ENCODE measurements at regions not wholly inside any gene's neighbourhood (a gene's known extent, or its start where the extent isn't known, plus 50 kb on each side); places are given as distances from the start of the nearest gene placed in this dataset.

DNA sequence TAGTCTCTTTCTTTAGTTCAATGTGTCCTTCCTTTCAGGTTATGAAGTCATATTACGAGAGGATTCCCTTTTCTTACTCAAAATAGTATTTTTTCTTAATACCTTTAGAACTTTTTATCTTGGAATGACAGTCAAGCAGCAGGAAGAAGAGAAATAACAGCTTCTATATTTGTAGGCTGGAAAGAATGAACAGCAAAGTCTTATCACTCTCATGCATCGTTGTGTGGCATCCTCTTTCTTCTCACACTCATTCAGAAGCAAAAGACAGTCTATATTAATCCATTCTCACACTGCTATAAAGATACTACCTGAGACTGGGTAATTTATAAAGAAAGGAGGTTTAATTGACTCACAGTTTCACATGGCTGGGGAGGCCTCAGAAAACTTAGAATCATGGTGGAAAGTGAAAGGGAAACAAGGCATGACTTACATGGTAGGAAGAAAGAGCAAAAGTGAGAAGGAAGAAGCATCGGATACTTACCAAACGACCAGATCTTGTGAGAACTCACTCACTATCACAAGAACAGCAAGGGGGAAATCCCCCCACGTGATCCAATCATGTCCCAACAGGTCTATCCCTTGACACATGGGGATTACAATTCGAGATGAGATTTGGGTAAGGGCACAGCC is 1646.1 kb upstream of the CDH6 start:
- no peaks in the 10 kb centered on the region for H3K36me3 Mint-ChIP-seq (ENCODE audit: low read depth)
- Histone ChIP-seq H4K20me1 (replicated peaks; ENCODE audit: insufficient read depth) (no peaks in the 10 kb centered on the region), H3K4me2 (no peak overlapping the region), H3K79me2 (replicated peaks; ENCODE audit: insufficient read depth) (no peaks in the 10 kb centered on the region), H3K27ac (ENCODE audit: low read depth) (no peak overlapping the region), H3K4me3 (no peak overlapping the region), H3F3A (replicated peaks; ENCODE audit: low read depth) (no peaks in the 10 kb centered on the region), H3K9me2 (ENCODE audit: insufficient read depth) (no peaks in the 10 kb centered on the region), H3K4me1 (ENCODE audit: insufficient read depth) (no peaks in the 10 kb centered on the region), H2AFZ (no peak overlapping the region), H3K27me3 (ENCODE audit: insufficient read depth) (no peaks in the 10 kb centered on the region), H3K36me3 (ENCODE audit: insufficient read depth) (no peaks in the 10 kb centered on the region)
- H3K27me3 Mint-ChIP-seq (ENCODE audit: insufficient read depth, low read depth, poor library complexity) = no peaks in the 10 kb centered on the region
- ATAC-seq = no peak
- H3K9me3 Mint-ChIP-seq = peaks cover 3% of the 10 kb centered on the region; the same call in 1 of the 3 replicates
- no peak overlapping the region for H3K4me3 Mint-ChIP-seq
- H3K27ac Mint-ChIP-seq = no peak overlapping the region
- H3K4me1 Mint-ChIP-seq = no peaks in the 10 kb centered on the region
- no peak for TF ChIP-seq ZNF331 (CRISPR knock-in tag; IDR thresholded peaks at IDR 0.05; ENCODE audit: low read depth)
- TF ChIP-seq POLR2AphosphoS5 (IDR thresholded peaks at IDR 0.05; ENCODE audit: low read depth) = no peak
- TF ChIP-seq STAT1 (IDR thresholded peaks at IDR 0.05; ENCODE audit: unreplicated experiment) = no peak
- TF ChIP-seq, protein P1, sequence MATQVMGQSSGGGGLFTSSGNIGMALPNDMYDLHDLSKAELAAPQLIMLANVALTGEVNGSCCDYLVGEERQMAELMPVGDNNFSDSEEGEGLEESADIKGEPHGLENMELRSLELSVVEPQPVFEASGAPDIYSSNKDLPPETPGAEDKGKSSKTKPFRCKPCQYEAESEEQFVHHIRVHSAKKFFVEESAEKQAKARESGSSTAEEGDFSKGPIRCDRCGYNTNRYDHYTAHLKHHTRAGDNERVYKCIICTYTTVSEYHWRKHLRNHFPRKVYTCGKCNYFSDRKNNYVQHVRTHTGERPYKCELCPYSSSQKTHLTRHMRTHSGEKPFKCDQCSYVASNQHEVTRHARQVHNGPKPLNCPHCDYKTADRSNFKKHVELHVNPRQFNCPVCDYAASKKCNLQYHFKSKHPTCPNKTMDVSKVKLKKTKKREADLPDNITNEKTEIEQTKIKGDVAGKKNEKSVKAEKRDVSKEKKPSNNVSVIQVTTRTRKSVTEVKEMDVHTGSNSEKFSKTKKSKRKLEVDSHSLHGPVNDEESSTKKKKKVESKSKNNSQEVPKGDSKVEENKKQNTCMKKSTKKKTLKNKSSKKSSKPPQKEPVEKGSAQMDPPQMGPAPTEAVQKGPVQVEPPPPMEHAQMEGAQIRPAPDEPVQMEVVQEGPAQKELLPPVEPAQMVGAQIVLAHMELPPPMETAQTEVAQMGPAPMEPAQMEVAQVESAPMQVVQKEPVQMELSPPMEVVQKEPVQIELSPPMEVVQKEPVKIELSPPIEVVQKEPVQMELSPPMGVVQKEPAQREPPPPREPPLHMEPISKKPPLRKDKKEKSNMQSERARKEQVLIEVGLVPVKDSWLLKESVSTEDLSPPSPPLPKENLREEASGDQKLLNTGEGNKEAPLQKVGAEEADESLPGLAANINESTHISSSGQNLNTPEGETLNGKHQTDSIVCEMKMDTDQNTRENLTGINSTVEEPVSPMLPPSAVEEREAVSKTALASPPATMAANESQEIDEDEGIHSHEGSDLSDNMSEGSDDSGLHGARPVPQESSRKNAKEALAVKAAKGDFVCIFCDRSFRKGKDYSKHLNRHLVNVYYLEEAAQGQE (IDR thresholded peaks at IDR 0.05; ENCODE audit: unreplicated experiment) = no peak
- TF ChIP-seq EZH2 (IDR thresholded peaks at IDR 0.05; ENCODE audit: low read depth, unreplicated experiment) = no peak
- no peak for TF ChIP-seq CREB1 (CRISPR knock-in tag; IDR thresholded peaks at IDR 0.05; ENCODE audit: low read depth)
- TF ChIP-seq, protein P2, sequence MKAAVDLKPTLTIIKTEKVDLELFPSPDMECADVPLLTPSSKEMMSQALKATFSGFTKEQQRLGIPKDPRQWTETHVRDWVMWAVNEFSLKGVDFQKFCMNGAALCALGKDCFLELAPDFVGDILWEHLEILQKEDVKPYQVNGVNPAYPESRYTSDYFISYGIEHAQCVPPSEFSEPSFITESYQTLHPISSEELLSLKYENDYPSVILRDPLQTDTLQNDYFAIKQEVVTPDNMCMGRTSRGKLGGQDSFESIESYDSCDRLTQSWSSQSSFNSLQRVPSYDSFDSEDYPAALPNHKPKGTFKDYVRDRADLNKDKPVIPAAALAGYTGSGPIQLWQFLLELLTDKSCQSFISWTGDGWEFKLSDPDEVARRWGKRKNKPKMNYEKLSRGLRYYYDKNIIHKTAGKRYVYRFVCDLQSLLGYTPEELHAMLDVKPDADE (IDR thresholded peaks at IDR 0.05) = no peak
- no peak for TF ChIP-seq NANOG (IDR thresholded peaks at IDR 0.05; ENCODE audit: borderline replicate concordance)
- TF ChIP-seq, protein P3, sequence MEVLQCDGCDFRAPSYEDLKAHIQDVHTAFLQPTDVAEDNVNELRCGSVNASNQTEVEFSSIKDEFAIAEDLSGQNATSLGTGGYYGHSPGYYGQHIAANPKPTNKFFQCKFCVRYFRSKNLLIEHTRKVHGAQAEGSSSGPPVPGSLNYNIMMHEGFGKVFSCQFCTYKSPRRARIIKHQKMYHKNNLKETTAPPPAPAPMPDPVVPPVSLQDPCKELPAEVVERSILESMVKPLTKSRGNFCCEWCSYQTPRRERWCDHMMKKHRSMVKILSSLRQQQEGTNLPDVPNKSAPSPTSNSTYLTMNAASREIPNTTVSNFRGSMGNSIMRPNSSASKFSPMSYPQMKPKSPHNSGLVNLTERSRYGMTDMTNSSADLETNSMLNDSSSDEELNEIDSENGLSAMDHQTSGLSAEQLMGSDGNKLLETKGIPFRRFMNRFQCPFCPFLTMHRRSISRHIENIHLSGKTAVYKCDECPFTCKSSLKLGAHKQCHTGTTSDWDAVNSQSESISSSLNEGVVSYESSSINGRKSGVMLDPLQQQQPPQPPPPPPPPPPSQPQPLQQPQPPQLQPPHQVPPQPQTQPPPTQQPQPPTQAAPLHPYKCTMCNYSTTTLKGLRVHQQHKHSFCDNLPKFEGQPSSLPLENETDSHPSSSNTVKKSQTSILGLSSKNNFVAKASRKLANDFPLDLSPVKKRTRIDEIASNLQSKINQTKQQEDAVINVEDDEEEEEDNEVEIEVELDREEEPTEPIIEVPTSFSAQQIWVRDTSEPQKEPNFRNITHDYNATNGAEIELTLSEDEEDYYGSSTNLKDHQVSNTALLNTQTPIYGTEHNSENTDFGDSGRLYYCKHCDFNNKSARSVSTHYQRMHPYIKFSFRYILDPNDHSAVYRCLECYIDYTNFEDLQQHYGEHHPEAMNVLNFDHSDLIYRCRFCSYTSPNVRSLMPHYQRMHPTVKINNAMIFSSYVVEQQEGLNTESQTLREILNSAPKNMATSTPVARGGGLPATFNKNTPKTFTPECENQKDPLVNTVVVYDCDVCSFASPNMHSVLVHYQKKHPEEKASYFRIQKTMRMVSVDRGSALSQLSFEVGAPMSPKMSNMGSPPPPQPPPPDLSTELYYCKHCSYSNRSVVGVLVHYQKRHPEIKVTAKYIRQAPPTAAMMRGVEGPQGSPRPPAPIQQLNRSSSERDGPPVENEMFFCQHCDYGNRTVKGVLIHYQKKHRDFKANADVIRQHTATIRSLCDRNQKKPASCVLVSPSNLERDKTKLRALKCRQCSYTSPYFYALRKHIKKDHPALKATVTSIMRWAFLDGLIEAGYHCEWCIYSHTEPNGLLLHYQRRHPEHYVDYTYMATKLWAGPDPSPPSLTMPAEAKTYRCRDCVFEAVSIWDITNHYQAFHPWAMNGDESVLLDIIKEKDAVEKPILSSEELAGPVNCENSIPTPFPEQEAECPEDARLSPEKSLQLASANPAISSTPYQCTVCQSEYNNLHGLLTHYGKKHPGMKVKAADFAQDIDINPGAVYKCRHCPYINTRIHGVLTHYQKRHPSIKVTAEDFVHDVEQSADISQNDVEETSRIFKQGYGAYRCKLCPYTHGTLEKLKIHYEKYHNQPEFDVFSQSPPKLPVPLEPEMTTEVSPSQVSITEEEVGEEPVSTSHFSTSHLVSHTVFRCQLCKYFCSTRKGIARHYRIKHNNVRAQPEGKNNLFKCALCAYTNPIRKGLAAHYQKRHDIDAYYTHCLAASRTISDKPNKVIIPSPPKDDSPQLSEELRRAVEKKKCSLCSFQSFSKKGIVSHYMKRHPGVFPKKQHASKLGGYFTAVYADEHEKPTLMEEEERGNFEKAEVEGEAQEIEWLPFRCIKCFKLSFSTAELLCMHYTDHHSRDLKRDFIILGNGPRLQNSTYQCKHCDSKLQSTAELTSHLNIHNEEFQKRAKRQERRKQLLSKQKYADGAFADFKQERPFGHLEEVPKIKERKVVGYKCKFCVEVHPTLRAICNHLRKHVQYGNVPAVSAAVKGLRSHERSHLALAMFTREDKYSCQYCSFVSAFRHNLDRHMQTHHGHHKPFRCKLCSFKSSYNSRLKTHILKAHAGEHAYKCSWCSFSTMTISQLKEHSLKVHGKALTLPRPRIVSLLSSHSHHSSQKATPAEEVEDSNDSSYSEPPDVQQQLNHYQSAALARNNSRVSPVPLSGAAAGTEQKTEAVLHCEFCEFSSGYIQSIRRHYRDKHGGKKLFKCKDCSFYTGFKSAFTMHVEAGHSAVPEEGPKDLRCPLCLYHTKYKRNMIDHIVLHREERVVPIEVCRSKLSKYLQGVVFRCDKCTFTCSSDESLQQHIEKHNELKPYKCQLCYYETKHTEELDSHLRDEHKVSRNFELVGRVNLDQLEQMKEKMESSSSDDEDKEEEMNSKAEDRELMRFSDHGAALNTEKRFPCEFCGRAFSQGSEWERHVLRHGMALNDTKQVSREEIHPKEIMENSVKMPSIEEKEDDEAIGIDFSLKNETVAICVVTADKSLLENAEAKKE (CRISPR knock-in tag; IDR thresholded peaks at IDR 0.05) = no peak
- no peak for TF ChIP-seq JUNB (IDR thresholded peaks at IDR 0.05; ENCODE audit: unreplicated experiment)
- TF ChIP-seq, protein P4, sequence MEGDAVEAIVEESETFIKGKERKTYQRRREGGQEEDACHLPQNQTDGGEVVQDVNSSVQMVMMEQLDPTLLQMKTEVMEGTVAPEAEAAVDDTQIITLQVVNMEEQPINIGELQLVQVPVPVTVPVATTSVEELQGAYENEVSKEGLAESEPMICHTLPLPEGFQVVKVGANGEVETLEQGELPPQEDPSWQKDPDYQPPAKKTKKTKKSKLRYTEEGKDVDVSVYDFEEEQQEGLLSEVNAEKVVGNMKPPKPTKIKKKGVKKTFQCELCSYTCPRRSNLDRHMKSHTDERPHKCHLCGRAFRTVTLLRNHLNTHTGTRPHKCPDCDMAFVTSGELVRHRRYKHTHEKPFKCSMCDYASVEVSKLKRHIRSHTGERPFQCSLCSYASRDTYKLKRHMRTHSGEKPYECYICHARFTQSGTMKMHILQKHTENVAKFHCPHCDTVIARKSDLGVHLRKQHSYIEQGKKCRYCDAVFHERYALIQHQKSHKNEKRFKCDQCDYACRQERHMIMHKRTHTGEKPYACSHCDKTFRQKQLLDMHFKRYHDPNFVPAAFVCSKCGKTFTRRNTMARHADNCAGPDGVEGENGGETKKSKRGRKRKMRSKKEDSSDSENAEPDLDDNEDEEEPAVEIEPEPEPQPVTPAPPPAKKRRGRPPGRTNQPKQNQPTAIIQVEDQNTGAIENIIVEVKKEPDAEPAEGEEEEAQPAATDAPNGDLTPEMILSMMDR (conservative IDR thresholded peaks at IDR 0.05; ENCODE audit: low read depth in 2 of 2) = no peak
- TF ChIP-seq EZH2phosphoT487 (IDR thresholded peaks at IDR 0.05; ENCODE audit: unreplicated experiment) = no peak
- no peak for TF ChIP-seq ZNF114 (CRISPR knock-in tag; IDR thresholded peaks at IDR 0.05)
- no peak for DNase-seq (ENCODE audit: low spot score)

Data from GM23338 (cell line).